GM18520 (cell line): ENCODE measurements at regions not wholly inside any gene's neighbourhood (a gene's known extent, or its start where the extent isn't known, plus 50 kb on each side); places are given as distances from the start of the nearest gene placed in this dataset.

Source experiments
- ATAC-seq: cut with Tn5 transposase; IDR thresholded peaks from one replicate; pipeline ENCODE4 v1.9.1; 2021; ENCODE audit not compliant: unreplicated experiment

GRCh38 chr9:87084407-87084806 lies 137.1 kb upstream of the GAS1 start:
- ATAC-seq, result no peak

GRCh38 chr9:87085073-87085472 lies 137.8 kb upstream of the GAS1 start:
- ATAC-seq, result no peak

GRCh38 chr9:87085521-87085920 lies 138.2 kb upstream of the GAS1 start:
- no peak for ATAC-seq

GRCh38 chr9:87086221-87086818 lies 139.0 kb upstream of the GAS1 start:
- no peak for ATAC-seq

- ATAC-seq, result no peak
These were observed 139.9 kb upstream of the GAS1 start for GRCh38 chr9:87087197-87087596.

- no peak for ATAC-seq
These were observed 140.9 kb upstream of the GAS1 start for GRCh38 chr9:87088192-87088591.

- ATAC-seq, result no peak
These were observed 141.5 kb upstream of the GAS1 start for GRCh38 chr9:87088621-87089365.

GRCh38 chr9:87089506-87089905 lies 142.2 kb upstream of the GAS1 start:
- no peak for ATAC-seq

GRCh38 chr9:87089929-87090328 lies 142.6 kb upstream of the GAS1 start:
- no peak for ATAC-seq

- no peak for ATAC-seq
These were observed 146.5 kb upstream of the GAS1 start for GRCh38 chr9:87093777-87094176.

- no peak for ATAC-seq
These were observed 148.6 kb upstream of the GAS1 start for GRCh38 chr9:87095951-87096350.

GRCh38 chr9:87096506-87096905 lies 149.2 kb upstream of the GAS1 start:
- no peak for ATAC-seq

GRCh38 chr9:87097238-87097637 lies 149.9 kb upstream of the GAS1 start:
- ATAC-seq, result no peak

- ATAC-seq, result no peak
These were observed 152.1 kb upstream of the GAS1 start for GRCh38 chr9:87099407-87099806.

- no peak for ATAC-seq
These were observed 152.7 kb upstream of the GAS1 start for GRCh38 chr9:87100001-87100400.

GRCh38 chr9:87102126-87102525 lies 154.8 kb upstream of the GAS1 start:
- no peak for ATAC-seq

GRCh38 chr9:87107072-87107471 lies 159.8 kb upstream of the GAS1 start:
- no peak for ATAC-seq

- no peak for ATAC-seq
These were observed 161.4 kb upstream of the GAS1 start for GRCh38 chr9:87108661-87109060.

GRCh38 chr9:87109231-87109631 lies 161.9 kb upstream of the GAS1 start:
- no peak for ATAC-seq

GRCh38 chr9:87109851-87110250 lies 162.5 kb upstream of the GAS1 start:
- no peak for ATAC-seq

GRCh38 chr9:87111010-87111409 lies 163.7 kb upstream of the GAS1 start:
- ATAC-seq, result no peak

- ATAC-seq, result no peak
These were observed 165.3 kb upstream of the GAS1 start for GRCh38 chr9:87112656-87113055.

GRCh38 chr9:87113874-87114273 lies 166.6 kb upstream of the GAS1 start:
- ATAC-seq, result no peak
